SK-N-SH (cell line): ENCODE measurements at regions not wholly inside any gene's neighbourhood (a gene's known extent, or its start where the extent isn't known, plus 50 kb on each side); places are given as distances from the start of the nearest gene placed in this dataset.
"Not testable (repeated sequence)": the region's sequence is repeated elsewhere in the genome, so short reads cannot be mapped to it uniquely, and the experiment has no call there.

ENCODE experiments used
- CTCF ChIA-PET: fragments of 300-600, 350-600 bp; formaldehyde crosslinking; extraction: SDS; loops from one replicate; lab custom pipeline; 2021; lab: Yijun Ruan, JAX
- POLR2A ChIA-PET: fragments of 350-600 bp; sonication (Branson Sonifier 250); formaldehyde crosslinking; extraction: SDS; loops from one replicate; lab custom pipeline; 2020; ENCODE audit warnings: antibody characterized with exemption, inconsistent platforms; lab: Yijun Ruan, JAX
- DNase-seq: peaks from one replicate; pipeline ENCODE4 v3.0.0; 2012
- H2AFZ ChIP-seq: fragments of 200-600 bp; sonication (generic); 2 replicates; pipeline ENCODE4 v1.8.1; 2016; ENCODE audit warnings: antibody characterized with exemption, mild to moderate bottlenecking, low read depth
- H3F3A ChIP-seq: fragments of 200-600 bp; sonication (generic); replicated peaks from 2 replicates; pipeline ENCODE3; 2016; ENCODE audit warnings: antibody characterized with exemption, mild to moderate bottlenecking; ENCODE audit not compliant: insufficient read depth
- H3K27ac ChIP-seq, 2 experiments: fragments of 200-500 bp in 1 of 2; fragments of 200-600 bp in 1 of 2; sonication (Bioruptor generic) in 1 of 2; sonication (generic), shearing (Covaris generic) in 1 of 2; 2 replicates each; pipeline versions ENCODE4 v1.5.1 to v1.6.1; 2014 to 2016; ENCODE audit warnings: low read depth in 2 of 2, inconsistent platforms in 1 of 2, low read length in 1 of 2, mild to moderate bottlenecking in 1 of 2, mixed read lengths in 1 of 2
- H3K27me3 ChIP-seq: fragments of 200-600 bp; sonication (generic), shearing (Covaris generic); 2 replicates; pipeline ENCODE4 v1.6.1; 2016; ENCODE audit warnings: mixed run types; ENCODE audit not compliant: insufficient read depth
- H3K36me3 ChIP-seq, 2 experiments: fragments of 200-500 bp in 1 of 2; fragments of 200-600 bp in 1 of 2; sonication (Bioruptor generic) in 1 of 2; sonication (generic) in 1 of 2; replicated peaks in 1 of 2; 2 replicates each; pipeline versions ENCODE3 to v1.5.1; 2014 to 2016; ENCODE audit warnings: low read length in 1 of 2, mild to moderate bottlenecking in 1 of 2; ENCODE audit not compliant: insufficient read depth in 2 of 2, control insufficient read depth in 1 of 2
- H3K4me1 ChIP-seq, 2 experiments: fragments of 200-500 bp in 1 of 2; fragments of 200-600 bp in 1 of 2; sonication (Bioruptor generic) in 1 of 2; sonication (generic), shearing (Covaris generic) in 1 of 2; 2 replicates each; pipeline versions ENCODE4 v1.5.1 to v1.6.1; 2014 to 2016; ENCODE audit warnings: low read depth in 1 of 2, low read length in 1 of 2, mixed run types in 1 of 2; ENCODE audit not compliant: insufficient read depth in 2 of 2, control insufficient read depth in 1 of 2
- H3K4me2 ChIP-seq: fragments of 200-600 bp; sonication (generic), shearing (Covaris generic); 2 replicates; pipeline ENCODE4 v1.6.1; 2017; ENCODE audit warnings: mixed run types
- H3K4me3 ChIP-seq, 2 experiments: fragments of 200-500 bp in 1 of 2; fragments of 200-600 bp in 1 of 2; sonication (Bioruptor generic) in 1 of 2; sonication (generic), shearing (Covaris generic) in 1 of 2; 2 replicates each; pipeline versions ENCODE4 v1.5.1 to v1.8.1; 2014 to 2016; ENCODE audit warnings: low read depth in 2 of 2, inconsistent platforms in 1 of 2, low read length in 1 of 2, mild to moderate bottlenecking in 1 of 2, mixed read lengths in 1 of 2, moderate library complexity in 1 of 2
- H3K79me2 ChIP-seq: fragments of 200-600 bp; sonication (generic); 2 replicates; pipeline ENCODE4 v1.8.1; 2017; ENCODE audit warnings: mild to moderate bottlenecking; ENCODE audit not compliant: insufficient read depth
- H3K9ac ChIP-seq: fragments of 200-600 bp; sonication (generic); 2 replicates; pipeline ENCODE4 v1.6.1; 2017; ENCODE audit warnings: mixed run types
- H3K9me2 ChIP-seq: fragments of 200-600 bp; sonication (generic); 2 replicates; pipeline ENCODE4 v1.6.1; 2017; ENCODE audit warnings: mixed run types
- H3K9me3 ChIP-seq: fragments of 200-600 bp; sonication (generic); 2 replicates; pipeline ENCODE4 v1.6.1; 2017; ENCODE audit warnings: mixed run types, mild to moderate bottlenecking, moderate library complexity
- H4K20me1 ChIP-seq: fragments of 200-600 bp; sonication (generic); 2 replicates; pipeline ENCODE4 v1.6.1; 2017; ENCODE audit warnings: mild to moderate bottlenecking, mixed run types; ENCODE audit not compliant: insufficient read depth
- ELF1 ChIP-seq: IDR thresholded peaks from 2 replicates; pipeline ENCODE4 v1.4.0; 2012
- GABPA ChIP-seq: IDR thresholded peaks from 2 replicates; pipeline ENCODE4 v1.4.0; 2012; ENCODE audit warnings: low read depth, mild to moderate bottlenecking
- JUND ChIP-seq: IDR thresholded peaks from 2 replicates; pipeline ENCODE4 v1.4.0; 2012
- MXI1 ChIP-seq: IDR thresholded peaks from 2 replicates; pipeline ENCODE4 v1.6.1; 2012; ENCODE audit warnings: mild to moderate bottlenecking, low read depth, low read length, improper control_type of control experiment
- NRF1 ChIP-seq: IDR thresholded peaks from 2 replicates; pipeline ENCODE4 v1.6.1; 2012; ENCODE audit warnings: low read depth, mild to moderate bottlenecking, low read length
- POLR2AphosphoS5 ChIP-seq: IDR thresholded peaks from 2 replicates; pipeline ENCODE4 v1.6.1; 2012; ENCODE audit warnings: low read depth, low read length
- RAD21 ChIP-seq: IDR thresholded peaks from 2 replicates; pipeline ENCODE4 v1.6.1; 2012; ENCODE audit warnings: mild to moderate bottlenecking, low read length
- RXRA ChIP-seq: IDR thresholded peaks from 2 replicates; pipeline ENCODE4 v1.4.0; 2012; ENCODE audit warnings: low read depth, mild to moderate bottlenecking, borderline replicate concordance
- TAF1 ChIP-seq: IDR thresholded peaks from 2 replicates; pipeline ENCODE4 v1.6.1; 2012; ENCODE audit warnings: low read depth, mild to moderate bottlenecking, low read length, moderate library complexity, borderline replicate concordance
- TCF12 ChIP-seq: IDR thresholded peaks from 2 replicates; pipeline ENCODE4 v1.4.0; 2012
- YY1 ChIP-seq: IDR thresholded peaks from 2 replicates; pipeline ENCODE4 v1.4.0; 2012; ENCODE audit warnings: low read depth, mild to moderate bottlenecking
- WGBS: methylation state at CpG from one replicate; pipeline ENCODE4 v1.1.6; 2017; ENCODE audit warnings: low lambda C conversion rate; 5-methylcytosine and 5-hydroxymethylcytosine counted together
- TF ChIP-seq, protein P1 (sequence below): IDR thresholded peaks from 2 replicates; pipeline ENCODE4; 2012
- TF ChIP-seq, protein P2 (sequence below): IDR thresholded peaks from 2 replicates; pipeline ENCODE4 v1.4.0; 2012; ENCODE audit warnings: low read depth, borderline replicate concordance

- Histone ChIP-seq H3K9me2 (no peaks in the 10 kb centered on the region), H3K4me1 (no peaks in the 10 kb centered on the region), H3K79me2 (no peaks in the 10 kb centered on the region), H3K4me3 (no peak overlapping the region), H2AFZ (no peak overlapping the region), H3K4me2 (no peak overlapping the region), H3K36me3 (no peaks in the 10 kb centered on the region), H3K27me3 (no peaks in the 10 kb centered on the region), H4K20me1 (no peaks in the 10 kb centered on the region), H3K9me3 (peaks cover 5% of the 10 kb centered on the region; the same call in 1 of the 2 replicates), H3K9ac (no peak overlapping the region), H3K27ac (no peak overlapping the region), H3F3A (no peaks in the 10 kb centered on the region)
- 3% methylated on average over 2 of the region's 2 CpGs for WGBS
- TF ChIP-seq MXI1 (no peak), YY1 (no peak), JUND (no peak), RAD21 (no peak), TAF1 (no peak), POLR2AphosphoS5 (no peak), ELF1 (no peak), RXRA (no peak), NRF1 (no peak), GABPA (no peak), TCF12 (no peak)
- TF ChIP-seq, protein P1, sequence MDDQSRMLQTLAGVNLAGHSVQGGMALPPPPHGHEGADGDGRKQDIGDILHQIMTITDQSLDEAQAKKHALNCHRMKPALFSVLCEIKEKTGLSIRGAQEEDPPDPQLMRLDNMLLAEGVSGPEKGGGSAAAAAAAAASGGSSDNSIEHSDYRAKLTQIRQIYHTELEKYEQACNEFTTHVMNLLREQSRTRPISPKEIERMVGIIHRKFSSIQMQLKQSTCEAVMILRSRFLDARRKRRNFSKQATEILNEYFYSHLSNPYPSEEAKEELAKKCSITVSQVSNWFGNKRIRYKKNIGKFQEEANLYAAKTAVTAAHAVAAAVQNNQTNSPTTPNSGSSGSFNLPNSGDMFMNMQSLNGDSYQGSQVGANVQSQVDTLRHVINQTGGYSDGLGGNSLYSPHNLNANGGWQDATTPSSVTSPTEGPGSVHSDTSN: no peak
- DNase-seq: no peak
- CTCF ChIA-PET: interaction anchor here (1.0 kb wide), 1 partner anchor 8 kb away, joined by 4 read pairs; no protein-coding TSS in a partner anchor
- POLR2A ChIA-PET: no interaction called here
Measured at GRCh38 chr13:54261856-54262255, 1233.2 kb downstream of the OLFM4 start.

GRCh38 chr13:54263868-54264267 is 1235.3 kb downstream of the OLFM4 start:
- no peak overlapping the region for H3K4me2 ChIP-seq
- DNase-seq: no peak
- no peak overlapping the region for H3K27ac ChIP-seq
- no peaks in the 10 kb centered on the region for H4K20me1 ChIP-seq
- no peaks in the 10 kb centered on the region for H3K36me3 ChIP-seq
- no peak for TF ChIP-seq MXI1
- TF ChIP-seq, protein P2, sequence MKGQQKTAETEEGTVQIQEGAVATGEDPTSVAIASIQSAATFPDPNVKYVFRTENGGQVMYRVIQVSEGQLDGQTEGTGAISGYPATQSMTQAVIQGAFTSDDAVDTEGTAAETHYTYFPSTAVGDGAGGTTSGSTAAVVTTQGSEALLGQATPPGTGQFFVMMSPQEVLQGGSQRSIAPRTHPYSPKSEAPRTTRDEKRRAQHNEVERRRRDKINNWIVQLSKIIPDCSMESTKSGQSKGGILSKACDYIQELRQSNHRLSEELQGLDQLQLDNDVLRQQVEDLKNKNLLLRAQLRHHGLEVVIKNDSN: no peak
- H2AFZ ChIP-seq: no peak overlapping the region
- H3K79me2 ChIP-seq: no peaks in the 10 kb centered on the region
- no peak overlapping the region for H3K9ac ChIP-seq
- H3K4me1 ChIP-seq: no peaks in the 10 kb centered on the region
- no peaks in the 10 kb centered on the region for H3F3A ChIP-seq
- POLR2A ChIA-PET: no interaction called here
- CTCF ChIA-PET: interaction anchor here (1.0 kb wide), 1 partner anchor 21 kb away, joined by 3 read pairs; no protein-coding TSS in a partner anchor
- no peak overlapping the region for H3K4me3 ChIP-seq
- peaks cover 5% of the 10 kb centered on the region; the same call in 1 of the 2 replicates for H3K9me3 ChIP-seq
- no peaks in the 10 kb centered on the region for H3K27me3 ChIP-seq
- no peaks in the 10 kb centered on the region for H3K9me2 ChIP-seq

DNA sequence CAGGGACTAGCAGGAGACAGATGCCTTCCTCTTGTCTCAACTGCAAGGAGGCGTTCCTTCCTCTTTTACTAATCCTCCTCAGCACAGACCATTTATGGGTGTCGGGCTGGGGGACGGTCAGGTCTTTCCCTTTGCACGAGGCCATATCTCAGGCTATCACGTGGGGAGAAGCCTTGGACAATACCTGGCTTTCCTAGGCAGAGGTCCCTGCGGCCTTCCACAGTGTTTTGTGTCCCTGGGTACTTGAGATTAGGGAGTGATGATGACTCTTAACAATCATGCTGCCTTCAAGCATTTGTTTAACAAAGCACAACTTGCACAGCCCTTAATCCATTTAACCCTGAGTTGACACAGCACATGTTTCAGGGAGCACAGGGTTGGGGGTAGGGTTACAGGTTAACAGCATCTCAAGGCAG is 1238.6 kb downstream of the OLFM4 start:
- DNase-seq, H3K4me3 ChIP-seq, H3K9ac ChIP-seq, POLR2A ChIA-PET, H3K79me2 ChIP-seq, H3K9me3 ChIP-seq, H3K4me1 ChIP-seq, H3K27ac ChIP-seq, H2AFZ ChIP-seq, H3K36me3 ChIP-seq, H3K9me2 ChIP-seq, H3K27me3 ChIP-seq, H3F3A ChIP-seq, H4K20me1 ChIP-seq, CTCF ChIA-PET, H3K4me2 ChIP-seq: not testable (repeated sequence)
- WGBS: 3% methylated on average over 6 of the region's 6 CpGs

DNA sequence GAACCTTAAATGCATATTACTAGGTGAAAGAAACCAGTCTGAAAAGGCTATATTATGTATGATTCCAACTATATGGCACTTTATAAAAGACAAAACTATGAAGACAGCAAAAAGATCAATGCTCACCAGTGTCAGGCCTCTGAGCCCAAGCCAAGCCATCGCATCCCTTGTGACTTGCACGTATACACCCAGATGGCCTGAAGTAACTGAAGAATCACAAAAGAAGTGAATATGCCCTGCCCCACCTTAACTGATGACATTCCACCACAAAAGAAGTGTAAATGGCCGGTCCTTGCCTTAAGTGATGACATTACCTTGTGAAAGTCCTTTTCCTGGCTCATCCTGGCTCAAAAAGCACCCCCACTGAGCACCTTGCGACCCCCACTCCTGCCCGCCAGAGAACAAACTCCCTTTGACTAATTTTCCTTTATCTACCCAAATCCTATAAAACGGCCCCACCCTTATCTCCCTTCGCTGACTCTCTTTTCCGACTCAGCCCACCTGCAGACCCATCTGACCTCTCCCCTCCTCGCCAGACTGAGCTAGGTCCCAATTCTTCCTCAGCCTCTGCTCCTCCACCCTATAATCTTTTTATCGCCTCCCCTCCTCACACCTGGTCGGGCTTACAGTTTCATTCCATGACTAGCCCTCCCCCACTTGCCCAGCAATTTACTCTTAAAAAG is 1239.5 kb downstream of the OLFM4 start:
- H3K27me3 ChIP-seq, H3K36me3 ChIP-seq, H3K9me3 ChIP-seq, H3K9ac ChIP-seq, POLR2A ChIA-PET, H3F3A ChIP-seq, H2AFZ ChIP-seq, DNase-seq, H3K9me2 ChIP-seq, H3K4me2 ChIP-seq, H4K20me1 ChIP-seq, H3K79me2 ChIP-seq, H3K4me1 ChIP-seq, CTCF ChIA-PET, H3K4me3 ChIP-seq, H3K27ac ChIP-seq: not testable (repeated sequence)
- 24% methylated on average over 10 of the region's 11 CpGs for WGBS
